Erythroblast (primary cell): ENCODE measurements at regions not wholly inside any gene's neighbourhood (a gene's known extent, or its start where the extent isn't known, plus 50 kb on each side); places are given as distances from the start of the nearest gene placed in this dataset.
"Not testable (repeated sequence)": the region's sequence is repeated elsewhere in the genome, so short reads cannot be mapped to it uniquely, and the experiment has no call there.

Source experiments
- DNase-seq, 2 experiments: peaks; one replicate each; lab custom pipeline; 2025; lab: John Stamatoyannopoulos, UW
- GATA1 ChIP-seq: IDR thresholded peaks from 2 replicates; pipeline ENCODE4 v1.6.1; 2011; ENCODE audit warnings: low read depth, mild to moderate bottlenecking, control low read depth, low read length, moderate library complexity
- POLR2A ChIP-seq: IDR thresholded peaks from 2 replicates; pipeline ENCODE4 v1.6.1; 2011; ENCODE audit warnings: mild to moderate bottlenecking, low read length

GRCh38 chr9:759541-759940 is 82.0 kb upstream of the DMRT1 start:
- DNase-seq = no peak
- TF ChIP-seq GATA1 = no peak
- TF ChIP-seq POLR2A = no peak

GRCh38 chr9:759983-760736 is 81.3 kb upstream of the DMRT1 start:
- no peak for DNase-seq

GRCh38 chr9:761176-761792 is 80.2 kb upstream of the DMRT1 start:
- no peak for TF ChIP-seq POLR2A
- DNase-seq = no peak

More at GRCh38 chr9:759983-760736, 81.3 kb upstream of the DMRT1 start:
- TF ChIP-seq GATA1 (no peak), POLR2A (no peak)

- TF ChIP-seq POLR2A (no peak), GATA1 (no peak)
- no peak for DNase-seq
These were observed 79.5 kb upstream of the DMRT1 start for GRCh38 chr9:761793-762560.

- TF ChIP-seq POLR2A (no peak), GATA1 (no peak)
- no peak for DNase-seq
These were observed 77.8 kb upstream of the DMRT1 start for GRCh38 chr9:763692-764091.

- TF ChIP-seq GATA1 (no peak), POLR2A (no peak)
- DNase-seq = peak; percentile 43
These were observed 77.4 kb upstream of the DMRT1 start for GRCh38 chr9:764105-764524.

GRCh38 chr9:764986-765385 is 76.5 kb upstream of the DMRT1 start:
- no peak for DNase-seq
- no peak for TF ChIP-seq GATA1
- no peak for TF ChIP-seq POLR2A

GRCh38 chr9:767061-767561 is 74.4 kb upstream of the DMRT1 start:
- DNase-seq = not testable (repeated sequence)

- TF ChIP-seq GATA1 = no peak
- TF ChIP-seq POLR2A = no peak
These were observed 65.4 kb upstream of the DMRT1 start for GRCh38 chr9:776086-776485.

GRCh38 chr9:777978-778377 is 63.5 kb upstream of the DMRT1 start:
- TF ChIP-seq POLR2A = no peak
- no peak for DNase-seq

More at GRCh38 chr9:776086-776485, 65.4 kb upstream of the DMRT1 start:
- no peak for DNase-seq

- TF ChIP-seq POLR2A (no peak), GATA1 (no peak)
These were observed 57.3 kb upstream of the DMRT1 start for GRCh38 chr9:784202-784601.

GRCh38 chr9:784916-785315 is 56.6 kb upstream of the DMRT1 start:
- DNase-seq = no peak
- TF ChIP-seq GATA1 (no peak), POLR2A (no peak)

More at GRCh38 chr9:784202-784601, 57.3 kb upstream of the DMRT1 start:
- no peak for DNase-seq

GRCh38 chr9:785997-786396 is 55.5 kb upstream of the DMRT1 start:
- DNase-seq = no peak
- TF ChIP-seq POLR2A = no peak
- no peak for TF ChIP-seq GATA1

- TF ChIP-seq GATA1 (no peak), POLR2A (no peak)
- DNase-seq = no peak
These were observed 55.1 kb upstream of the DMRT1 start for GRCh38 chr9:786405-786804.

- no peak for DNase-seq
These were observed 52.7 kb upstream of the DMRT1 start for GRCh38 chr9:788777-789176.

More at GRCh38 chr9:788777-789176, 52.7 kb upstream of the DMRT1 start:
- TF ChIP-seq POLR2A (no peak), GATA1 (no peak)
